SK-N-SH treated with all-trans-retinoic acid at 6 μM for 48 hours (cell line): ENCODE measurements at regions not wholly inside any gene's neighbourhood (a gene's known extent, or its start where the extent isn't known, plus 50 kb on each side); places are given as distances from the start of the nearest gene placed in this dataset.

Experiments used
- BACH2 ChIP-seq: fragments of 250-450 bp; sonication (Bioruptor Pico); IDR thresholded peaks from 2 replicates; pipeline ENCODE4 v1.9.0; 2021; ENCODE audit warnings: mild to moderate bottlenecking, borderline replicate concordance
- OSR1 ChIP-seq: fragments of 250-450 bp; sonication (Bioruptor Pico); IDR thresholded peaks from 2 replicates; pipeline ENCODE4 v1.8.0; 2022; ENCODE audit warnings: moderate library complexity, mild to moderate bottlenecking, inconsistent platforms
- ZFP30 ChIP-seq: fragments of 450-650 bp; formaldehyde crosslinking; IDR thresholded peaks from 2 replicates; pipeline ENCODE4 v1.5.0; 2022; ENCODE audit warnings: mild to moderate bottlenecking, moderate library complexity

DNA sequence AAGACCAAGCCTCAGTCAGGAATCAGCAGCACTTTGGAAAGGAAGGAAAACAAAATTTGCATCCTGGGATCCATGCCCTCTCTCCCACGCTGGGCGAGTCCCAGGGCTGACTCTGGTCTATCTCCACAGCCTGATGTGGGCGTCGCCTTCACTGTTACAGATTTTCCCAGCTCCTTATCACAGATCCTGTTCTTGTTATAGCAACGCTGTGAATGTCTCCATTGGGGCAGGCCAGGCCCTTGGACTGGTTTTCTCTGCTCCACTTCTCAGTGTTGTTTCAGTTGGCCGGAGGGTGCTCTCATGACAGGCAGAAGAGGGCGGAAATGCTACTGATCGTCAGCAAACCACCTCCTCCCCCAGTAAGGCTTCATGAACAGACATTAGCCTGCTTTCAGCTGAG lies 127.9 kb upstream of the CDH11 start:
- TF ChIP-seq BACH2 (CRISPR knock-in tag) = no peak
- no peak for TF ChIP-seq OSR1 (CRISPR knock-in tag)
- TF ChIP-seq ZFP30 = no peak
